NB4 (cell line): ENCODE measurements at regions not wholly inside any gene's neighbourhood (a gene's known extent, or its start where the extent isn't known, plus 50 kb on each side); places are given as distances from the start of the nearest gene placed in this dataset.

ENCODE experiments used
- DNase-seq: peaks from one replicate; pipeline ENCODE4 v3.0.0; 2010; ENCODE audit warnings: low read depth
- H3K4me3 ChIP-seq: one replicate; pipeline ENCODE4 v1.5.1; 2011; ENCODE audit warnings: mild to moderate bottlenecking, low read depth, low read length, moderate library complexity
- MYC ChIP-seq: IDR thresholded peaks from 2 replicates; pipeline ENCODE4 v1.6.1; 2011; ENCODE audit warnings: low read depth, low read length
- POLR2A ChIP-seq: IDR thresholded peaks from 2 replicates; pipeline ENCODE4 v1.6.1; 2011; ENCODE audit warnings: mild to moderate bottlenecking; ENCODE audit not compliant: insufficient read length; ENCODE audit errors: extremely low read depth
- TF ChIP-seq, protein P1 (sequence below): IDR thresholded peaks from one replicate; pipeline ENCODE4 v1.5.1; 2012; ENCODE audit warnings: low read depth, low read length
- TF ChIP-seq, protein P2 (sequence below): IDR thresholded peaks from 2 replicates; pipeline ENCODE4 v1.6.1; 2011; ENCODE audit warnings: low read depth, low read length

GRCh38 chr12:88945051-88945732 is 364.9 kb upstream of the KITLG start:
- no peak overlapping the region for H3K4me3 ChIP-seq
- TF ChIP-seq POLR2A, result no peak
- TF ChIP-seq MYC, result no peak
- TF ChIP-seq, protein P1, sequence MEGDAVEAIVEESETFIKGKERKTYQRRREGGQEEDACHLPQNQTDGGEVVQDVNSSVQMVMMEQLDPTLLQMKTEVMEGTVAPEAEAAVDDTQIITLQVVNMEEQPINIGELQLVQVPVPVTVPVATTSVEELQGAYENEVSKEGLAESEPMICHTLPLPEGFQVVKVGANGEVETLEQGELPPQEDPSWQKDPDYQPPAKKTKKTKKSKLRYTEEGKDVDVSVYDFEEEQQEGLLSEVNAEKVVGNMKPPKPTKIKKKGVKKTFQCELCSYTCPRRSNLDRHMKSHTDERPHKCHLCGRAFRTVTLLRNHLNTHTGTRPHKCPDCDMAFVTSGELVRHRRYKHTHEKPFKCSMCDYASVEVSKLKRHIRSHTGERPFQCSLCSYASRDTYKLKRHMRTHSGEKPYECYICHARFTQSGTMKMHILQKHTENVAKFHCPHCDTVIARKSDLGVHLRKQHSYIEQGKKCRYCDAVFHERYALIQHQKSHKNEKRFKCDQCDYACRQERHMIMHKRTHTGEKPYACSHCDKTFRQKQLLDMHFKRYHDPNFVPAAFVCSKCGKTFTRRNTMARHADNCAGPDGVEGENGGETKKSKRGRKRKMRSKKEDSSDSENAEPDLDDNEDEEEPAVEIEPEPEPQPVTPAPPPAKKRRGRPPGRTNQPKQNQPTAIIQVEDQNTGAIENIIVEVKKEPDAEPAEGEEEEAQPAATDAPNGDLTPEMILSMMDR, result no peak
- TF ChIP-seq, protein P2, sequence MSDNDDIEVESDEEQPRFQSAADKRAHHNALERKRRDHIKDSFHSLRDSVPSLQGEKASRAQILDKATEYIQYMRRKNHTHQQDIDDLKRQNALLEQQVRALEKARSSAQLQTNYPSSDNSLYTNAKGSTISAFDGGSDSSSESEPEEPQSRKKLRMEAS, result no peak
- no peak for DNase-seq

DNA sequence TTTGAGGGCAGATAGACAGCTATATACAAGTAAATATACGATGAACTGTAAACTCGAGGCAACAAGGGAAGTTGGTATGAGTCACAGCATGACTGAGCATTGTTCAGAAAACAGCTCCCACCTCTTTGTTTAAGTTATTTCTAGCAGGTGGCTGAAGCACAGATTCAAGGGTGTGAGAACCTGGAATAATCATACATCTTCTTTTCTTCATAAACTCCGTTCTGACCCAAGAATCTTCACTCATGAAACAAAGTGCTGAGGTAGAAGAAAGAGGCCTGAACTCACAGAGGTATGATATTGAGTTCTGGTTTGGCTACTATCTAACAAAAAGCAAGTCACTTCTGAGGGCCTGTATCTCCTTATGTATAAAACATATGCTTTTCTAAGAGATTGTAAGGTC is 364.1 kb upstream of the KITLG start:
- H3K4me3 ChIP-seq, result no peak overlapping the region
- DNase-seq, result peak; percentile 72
- TF ChIP-seq POLR2A (no peak), MYC (0 out of 2 replicates have a peak, but pooled peaks have one; percentile 41)
- TF ChIP-seq, protein P1, result no peak
- TF ChIP-seq, protein P2, result peak; percentile 47

DNA sequence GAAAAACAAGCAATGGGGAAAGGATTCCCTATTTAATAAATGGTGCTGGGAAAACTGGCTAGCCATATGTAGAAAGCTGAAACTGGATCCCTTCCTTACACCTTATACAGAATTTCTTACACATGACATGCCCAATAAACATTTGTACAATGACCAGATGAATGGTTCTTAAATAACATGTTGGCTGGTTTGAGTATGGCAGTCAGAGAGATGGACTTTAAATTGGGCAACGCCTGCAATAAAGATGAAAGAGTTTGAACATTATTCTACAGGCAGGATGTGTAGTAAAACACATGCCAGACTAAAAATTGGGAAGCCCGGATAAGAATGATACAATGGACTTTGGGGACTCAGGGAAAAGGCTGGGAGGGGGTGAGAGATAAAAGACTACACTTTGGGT is 360.6 kb upstream of the KITLG start:
- TF ChIP-seq, protein P1, result no peak
- TF ChIP-seq, protein P2, result no peak
- TF ChIP-seq MYC (no peak), POLR2A (no peak)
- DNase-seq, result no peak

GRCh38 chr12:88935856-88936255 is 355.6 kb upstream of the KITLG start:
- TF ChIP-seq POLR2A (no peak), MYC (no peak)
- TF ChIP-seq, protein P1, result no peak
- TF ChIP-seq, protein P2, result no peak
- no peak overlapping the region for H3K4me3 ChIP-seq
- DNase-seq, result no peak

More for the DNA sequence above, 360.6 kb upstream of the KITLG start:
- H3K4me3 ChIP-seq, result no peak overlapping the region

- no peak overlapping the region for H3K4me3 ChIP-seq
- TF ChIP-seq, protein P2, result no peak
- TF ChIP-seq, protein P1, result no peak
- TF ChIP-seq POLR2A (no peak), MYC (no peak)
- no peak for DNase-seq
These were observed 354.0 kb upstream of the KITLG start for GRCh38 chr12:88934163-88934747.
